ENCODE measurements at regions not wholly inside any gene's neighbourhood (a gene's known extent, or its start where the extent isn't known, plus 50 kb on each side); places are given as distances from the start of the nearest gene placed in this dataset.
"Not testable (repeated sequence)": the region's sequence is repeated elsewhere in the genome, so short reads cannot be mapped to it uniquely, and the experiment has no call there.

- ATAC-seq (no peak), DNase-seq (no peak)
- TF ChIP-seq POLR2A (IDR thresholded peaks at IDR 0.05), result no peak
- TF ChIP-seq, protein P1, sequence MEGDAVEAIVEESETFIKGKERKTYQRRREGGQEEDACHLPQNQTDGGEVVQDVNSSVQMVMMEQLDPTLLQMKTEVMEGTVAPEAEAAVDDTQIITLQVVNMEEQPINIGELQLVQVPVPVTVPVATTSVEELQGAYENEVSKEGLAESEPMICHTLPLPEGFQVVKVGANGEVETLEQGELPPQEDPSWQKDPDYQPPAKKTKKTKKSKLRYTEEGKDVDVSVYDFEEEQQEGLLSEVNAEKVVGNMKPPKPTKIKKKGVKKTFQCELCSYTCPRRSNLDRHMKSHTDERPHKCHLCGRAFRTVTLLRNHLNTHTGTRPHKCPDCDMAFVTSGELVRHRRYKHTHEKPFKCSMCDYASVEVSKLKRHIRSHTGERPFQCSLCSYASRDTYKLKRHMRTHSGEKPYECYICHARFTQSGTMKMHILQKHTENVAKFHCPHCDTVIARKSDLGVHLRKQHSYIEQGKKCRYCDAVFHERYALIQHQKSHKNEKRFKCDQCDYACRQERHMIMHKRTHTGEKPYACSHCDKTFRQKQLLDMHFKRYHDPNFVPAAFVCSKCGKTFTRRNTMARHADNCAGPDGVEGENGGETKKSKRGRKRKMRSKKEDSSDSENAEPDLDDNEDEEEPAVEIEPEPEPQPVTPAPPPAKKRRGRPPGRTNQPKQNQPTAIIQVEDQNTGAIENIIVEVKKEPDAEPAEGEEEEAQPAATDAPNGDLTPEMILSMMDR (IDR thresholded peaks at IDR 0.05), result no peak
These were observed 207.0 kb upstream of the ACO1 start for GRCh38 chr9:32177396-32177795.

DNA sequence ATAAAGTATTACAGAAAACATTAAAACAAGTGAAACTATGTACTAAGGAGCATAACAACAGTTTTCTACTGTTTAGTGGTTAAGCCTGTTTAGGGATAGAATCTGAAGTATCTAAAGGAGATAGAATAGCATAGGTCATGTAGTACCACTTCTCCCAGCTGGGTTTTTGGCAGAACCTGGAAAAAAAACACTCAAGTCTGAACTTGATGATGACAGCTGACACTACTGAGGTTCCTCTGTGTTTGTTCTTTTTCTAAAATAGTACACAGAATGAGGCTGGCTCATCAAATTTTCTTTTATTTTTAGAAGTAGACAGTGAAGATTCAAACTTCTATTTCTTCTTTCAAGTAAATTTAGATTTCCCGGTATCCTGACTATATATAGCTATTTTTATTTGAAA lies 203.8 kb upstream of the ACO1 start:
- no peaks in the 10 kb centered on the region for H3K27me3 ChIP-seq
- DNase-seq (no peak), ATAC-seq (no peak)
- 62% methylated on average over 1 of the region's 1 CpG for WGBS (ENCODE audit: insufficient coverage, low coverage, low lambda C conversion rate, missing lambda C conversion rate)
- no peaks in the 10 kb centered on the region for H3K4me1 ChIP-seq
- no peak overlapping the region for H3K27ac ChIP-seq
- no peaks in the 10 kb centered on the region for H3K36me3 ChIP-seq
- TF ChIP-seq, protein P1 (IDR thresholded peaks at IDR 0.05), result no peak
- no peak for TF ChIP-seq POLR2A (IDR thresholded peaks at IDR 0.05)
- H3K9me3 ChIP-seq, result no peaks in the 10 kb centered on the region
- H3K4me3 ChIP-seq, result no peak overlapping the region
- intact Hi-C loops (cut with DNase I), result no loop called here

More at GRCh38 chr9:32177396-32177795, 207.0 kb upstream of the ACO1 start:
- Histone ChIP-seq H3K4me3 (no peak overlapping the region), H3K36me3 (no peaks in the 10 kb centered on the region), H3K27me3 (no peaks in the 10 kb centered on the region), H3K27ac (no peak overlapping the region), H3K9me3 (no peaks in the 10 kb centered on the region), H3K4me1 (no peaks in the 10 kb centered on the region)
- 47% methylated on average over 3 of the region's 3 CpGs for WGBS (ENCODE audit: insufficient coverage, low coverage, low lambda C conversion rate, missing lambda C conversion rate)
- intact Hi-C loops (cut with DNase I), result no loop called here

GRCh38 chr9:32200241-32200640 lies 184.2 kb upstream of the ACO1 start:
- intact Hi-C loops (cut with DNase I), result no loop called here
- no peak for DNase-seq
- H3K36me3 ChIP-seq, result no peaks in the 10 kb centered on the region
- H3K27ac ChIP-seq, result no peak overlapping the region
- H3K4me1 ChIP-seq, result no peaks in the 10 kb centered on the region
- no peak overlapping the region for H3K4me3 ChIP-seq
- no peaks in the 10 kb centered on the region for H3K9me3 ChIP-seq
- no peak for TF ChIP-seq POLR2A (IDR thresholded peaks at IDR 0.05)
- TF ChIP-seq, protein P1 (IDR thresholded peaks at IDR 0.05), result no peak
- ATAC-seq, result no peak
- H3K27me3 ChIP-seq, result no peaks in the 10 kb centered on the region

DNA sequence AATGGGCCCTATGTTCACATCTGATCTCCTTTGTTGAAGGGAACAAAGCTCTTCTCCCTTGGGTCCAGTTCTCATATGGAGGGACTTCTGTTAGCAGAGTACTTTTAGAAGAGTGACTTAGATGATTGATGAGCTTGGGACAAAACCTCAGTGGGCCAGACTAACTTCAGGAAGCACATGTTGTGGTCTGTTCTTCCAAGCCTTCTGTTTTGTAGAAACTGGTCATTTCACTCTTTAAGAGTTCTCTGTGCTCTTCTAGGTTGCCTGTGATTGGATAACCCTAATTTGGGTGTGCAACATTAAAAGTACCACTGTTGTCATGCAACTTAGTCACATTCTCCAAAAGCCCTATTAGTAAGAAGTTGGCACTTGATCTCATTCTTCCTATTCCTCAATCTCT lies 183.5 kb upstream of the ACO1 start:
- TF ChIP-seq, protein P1 (IDR thresholded peaks at IDR 0.05), result no peak
- TF ChIP-seq POLR2A (IDR thresholded peaks at IDR 0.05), result no peak
- H3K4me3 ChIP-seq, result no peak overlapping the region
- DNase-seq (no peak), ATAC-seq (no peak)
- no peaks in the 10 kb centered on the region for H3K27me3 ChIP-seq
- H3K4me1 ChIP-seq, result no peaks in the 10 kb centered on the region
- H3K36me3 ChIP-seq, result no peaks in the 10 kb centered on the region
- no peaks in the 10 kb centered on the region for H3K9me3 ChIP-seq
- intact Hi-C loops (cut with DNase I), result no loop called here
- H3K27ac ChIP-seq, result no peak overlapping the region

DNA sequence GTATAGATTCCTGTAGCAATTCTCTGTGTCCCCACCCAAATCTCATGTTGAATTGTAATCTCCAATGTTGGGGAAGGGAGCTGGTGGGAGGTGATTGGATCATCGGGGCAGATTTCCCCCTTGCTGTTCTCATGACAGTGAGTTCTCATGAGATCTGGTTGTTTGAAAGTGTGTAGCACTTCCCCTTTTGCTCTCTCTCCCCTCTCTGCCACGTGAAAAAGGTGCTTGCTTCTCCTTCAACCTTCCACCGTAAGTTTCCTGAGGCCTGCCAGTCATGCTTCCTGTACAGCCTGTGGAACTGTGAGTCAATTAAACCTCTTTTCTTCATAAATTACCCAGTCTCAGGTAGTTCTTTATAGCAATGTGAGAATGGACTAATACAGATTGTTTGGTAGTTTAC lies 175.3 kb upstream of the ACO1 start:
- H3K36me3 ChIP-seq; DNase-seq; H3K4me1 ChIP-seq; intact Hi-C loops (cut with DNase I); H3K27me3 ChIP-seq; ATAC-seq; H3K9me3 ChIP-seq; H3K4me3 ChIP-seq; H3K27ac ChIP-seq: not testable (repeated sequence)
- 41% methylated on average over 3 of the region's 3 CpGs for WGBS (ENCODE audit: insufficient coverage, low coverage, low lambda C conversion rate, missing lambda C conversion rate)

Measured in right lobe of liver (tissue), 6 donors.